Gastrocnemius medialis (tissue), 4 donors: ENCODE measurements at regions not wholly inside any gene's neighbourhood (a gene's known extent, or its start where the extent isn't known, plus 50 kb on each side); places are given as distances from the start of the nearest gene placed in this dataset.

Experiments
- ATAC-seq, 2 donors: fragments of 150-250 bp; one replicate each; pipeline ENCODE4 v1.9.1; 2016
- DNase-seq, 2 donors: peaks; one replicate each; pipeline ENCODE4 v3.0.0-alpha.2; 2019
- H3K27ac ChIP-seq, 4 donors: fragments of 200-600 bp; sonication (generic); 1 replicate in 1 of 4; 2 replicates in 3 of 4; pipeline ENCODE4 v1.5.1; 2016 to 2018; ENCODE audit warnings: mild to moderate bottlenecking in 2 of 4, moderate library complexity in 1 of 4
- H3K27me3 ChIP-seq, 3 donors: fragments of 200-600 bp; sonication (generic) in 2 of 3; 1 replicate in 1 of 3; 2 replicates in 2 of 3; pipeline versions ENCODE4 v1.5.1 to v1.6.0; 2016 to 2019; ENCODE audit warnings: mild to moderate bottlenecking in 1 of 3, moderate library complexity in 1 of 3
- H3K36me3 ChIP-seq, 2 donors: fragments of 200-600 bp; sonication (generic) in 1 of 2; one replicate each; pipeline ENCODE4 v1.5.1; 2017 to 2018
- H3K4me1 ChIP-seq, 2 donors: fragments of 200-600 bp; sonication (generic) in 1 of 2; one replicate each; pipeline ENCODE4 v1.5.1; 2016 to 2017; ENCODE audit warnings: mild to moderate bottlenecking in 2 of 2
- H3K4me3 ChIP-seq, 4 donors: fragments of 200-600 bp; sonication (generic) in 3 of 4; 1 replicate in 1 of 4; 2 replicates in 3 of 4; pipeline ENCODE4 v1.5.1; 2016 to 2019; ENCODE audit warnings: mild to moderate bottlenecking in 2 of 4
- H3K9me3 ChIP-seq, 3 donors: fragments of 200-600 bp; sonication (generic) in 2 of 3; 1 replicate in 1 of 3; 2 replicates in 2 of 3; pipeline ENCODE4 v1.5.1; 2016 to 2019
- POLR2A ChIP-seq, 2 donors: fragments of 450-650 bp; IDR thresholded peaks; one replicate each; pipeline ENCODE4 v1.6.1; 2017; ENCODE audit warnings: antibody characterized with exemption in 2 of 2, mild to moderate bottlenecking in 2 of 2, moderate library complexity in 2 of 2
- in situ Hi-C, 4 donors: fragments of 200-750 bp; cut with MboI; loops; one replicate each; pipeline versions ENCODE4 v1.15.0 to v1.8.0; 2017; ENCODE audit warnings: low sequenced_read_pairs in 4 of 4
- intact Hi-C: fragments of 100-400 bp; cut with DNase I; formaldehyde crosslinking; loops from one replicate; pipeline ENCODE4 v1.15.1; 2023; ENCODE audit warnings: low total_unique reads
- TF ChIP-seq, protein P1 (sequence below), 5 experiments: fragments of 450-650 bp in 3 of 5; fragments of 200-600 bp in 2 of 5; sonication (generic) in 2 of 5; IDR thresholded peaks in 4 of 5; conservative IDR thresholded peaks in 1 of 5; 1 replicate in 4 of 5; 2 replicates in 1 of 5; pipeline ENCODE4 v1.5.1; 2016 to 2019; ENCODE audit warnings: antibody characterized with exemption in 5 of 5, mild to moderate bottlenecking in 3 of 5, moderate library complexity in 3 of 5

GRCh38 chr3:31466866-31467265 lies 65.9 kb upstream of the STT3B start:
- no peaks in the 10 kb centered on the region for H3K9me3 ChIP-seq
- ATAC-seq (no peak), DNase-seq (no peak)
- no peaks in the 10 kb centered on the region for H3K36me3 ChIP-seq
- TF ChIP-seq POLR2A (IDR thresholded peaks at IDR 0.05): no peak
- TF ChIP-seq, protein P1, sequence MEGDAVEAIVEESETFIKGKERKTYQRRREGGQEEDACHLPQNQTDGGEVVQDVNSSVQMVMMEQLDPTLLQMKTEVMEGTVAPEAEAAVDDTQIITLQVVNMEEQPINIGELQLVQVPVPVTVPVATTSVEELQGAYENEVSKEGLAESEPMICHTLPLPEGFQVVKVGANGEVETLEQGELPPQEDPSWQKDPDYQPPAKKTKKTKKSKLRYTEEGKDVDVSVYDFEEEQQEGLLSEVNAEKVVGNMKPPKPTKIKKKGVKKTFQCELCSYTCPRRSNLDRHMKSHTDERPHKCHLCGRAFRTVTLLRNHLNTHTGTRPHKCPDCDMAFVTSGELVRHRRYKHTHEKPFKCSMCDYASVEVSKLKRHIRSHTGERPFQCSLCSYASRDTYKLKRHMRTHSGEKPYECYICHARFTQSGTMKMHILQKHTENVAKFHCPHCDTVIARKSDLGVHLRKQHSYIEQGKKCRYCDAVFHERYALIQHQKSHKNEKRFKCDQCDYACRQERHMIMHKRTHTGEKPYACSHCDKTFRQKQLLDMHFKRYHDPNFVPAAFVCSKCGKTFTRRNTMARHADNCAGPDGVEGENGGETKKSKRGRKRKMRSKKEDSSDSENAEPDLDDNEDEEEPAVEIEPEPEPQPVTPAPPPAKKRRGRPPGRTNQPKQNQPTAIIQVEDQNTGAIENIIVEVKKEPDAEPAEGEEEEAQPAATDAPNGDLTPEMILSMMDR (IDR thresholded peaks at IDR 0.05 in 4 of 5, conservative IDR thresholded peaks at IDR 0.05 in 1 of 5): no peak
- H3K4me3 ChIP-seq: no peak overlapping the region
- H3K4me1 ChIP-seq: no peaks in the 10 kb centered on the region
- no peaks in the 10 kb centered on the region for H3K27me3 ChIP-seq
- intact Hi-C loops (no loop called here), in situ Hi-C loops (no loop called here)
- no peak overlapping the region for H3K27ac ChIP-seq

- in situ Hi-C loops: no loop called here
- ATAC-seq (no peak), DNase-seq (no peak)
Observed at GRCh38 chr3:31468433-31468832, 64.3 kb upstream of the STT3B start.

DNA sequence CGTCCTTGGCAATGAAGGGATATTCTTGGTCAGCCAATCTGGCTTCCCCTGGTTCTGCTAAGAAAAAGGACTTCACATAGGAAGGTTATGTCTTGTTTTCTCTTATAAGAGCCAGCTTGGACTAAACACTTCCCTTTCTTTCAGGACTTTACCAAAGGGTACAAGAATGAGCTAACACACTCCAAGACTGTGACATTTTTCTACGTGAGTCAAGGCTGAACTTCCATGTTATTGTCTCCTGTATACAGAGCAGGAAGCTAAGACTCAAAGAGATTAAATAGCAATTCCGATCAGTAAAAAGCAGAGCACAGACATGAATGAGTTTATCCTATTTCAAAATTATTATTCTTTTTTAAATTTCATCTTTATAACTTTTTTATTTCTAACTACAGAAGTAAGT lies 63.3 kb upstream of the STT3B start:
- Histone ChIP-seq H3K27ac (no peak overlapping the region), H3K36me3 (no peaks in the 10 kb centered on the region), H3K27me3 (no peaks in the 10 kb centered on the region), H3K4me3 (no peak overlapping the region), H3K4me1 (no peaks in the 10 kb centered on the region), H3K9me3 (no peaks in the 10 kb centered on the region)
- no peak for TF ChIP-seq POLR2A (IDR thresholded peaks at IDR 0.05)
- in situ Hi-C loops (no loop called here), intact Hi-C loops (no loop called here)
- ATAC-seq: no peak
- DNase-seq: no peak

More at GRCh38 chr3:31468433-31468832, 64.3 kb upstream of the STT3B start:
- Histone ChIP-seq H3K36me3 (no peaks in the 10 kb centered on the region), H3K27ac (no peak overlapping the region), H3K4me3 (no peak overlapping the region), H3K9me3 (no peaks in the 10 kb centered on the region), H3K27me3 (no peaks in the 10 kb centered on the region), H3K4me1 (no peaks in the 10 kb centered on the region)
- intact Hi-C loops: no loop called here
- TF ChIP-seq, protein P1 (IDR thresholded peaks at IDR 0.05 in 4 of 5, conservative IDR thresholded peaks at IDR 0.05 in 1 of 5): no peak
- TF ChIP-seq POLR2A (IDR thresholded peaks at IDR 0.05): no peak

DNA sequence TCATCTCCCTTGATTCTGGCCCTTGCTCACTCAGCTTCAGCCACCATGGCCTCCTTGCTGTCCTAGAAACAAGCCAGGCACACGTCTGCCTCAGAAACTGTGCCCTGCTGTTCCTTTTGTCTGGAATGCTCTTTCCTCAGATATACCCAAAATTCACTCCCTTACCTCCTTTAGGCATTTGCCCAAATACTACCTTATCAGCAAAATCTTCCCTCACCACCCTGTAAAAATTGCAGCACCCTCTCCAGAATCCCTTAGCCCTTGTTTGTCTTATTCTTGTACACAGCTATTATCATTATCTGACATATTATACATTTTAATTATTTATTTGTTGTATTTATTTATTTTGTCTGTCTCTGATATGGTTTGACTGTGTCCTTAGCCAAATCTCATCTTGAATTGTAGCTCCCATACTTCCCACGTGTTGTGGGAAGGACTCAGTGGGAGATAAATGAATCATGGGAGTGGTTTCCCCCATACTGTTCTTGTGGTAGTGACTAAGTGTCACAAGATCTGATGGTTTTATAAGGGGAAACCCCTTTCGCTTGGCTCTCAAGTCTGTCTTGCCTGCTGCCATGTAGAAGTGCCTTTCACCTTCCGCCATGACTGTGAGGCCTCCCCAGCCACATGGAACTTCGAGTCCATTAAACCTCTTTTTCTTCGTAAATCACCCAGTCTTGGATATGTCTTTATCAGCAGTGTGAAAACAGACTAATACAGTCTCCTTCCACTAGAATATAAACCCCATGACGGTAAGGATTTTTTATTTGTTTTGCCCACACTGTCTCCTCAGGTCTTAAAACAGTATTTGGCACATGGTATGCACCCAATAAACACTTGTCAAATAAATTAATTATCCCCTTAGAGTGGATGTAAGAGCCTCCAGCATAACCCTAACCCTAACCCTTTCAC lies 60.0 kb upstream of the STT3B start:
- Histone ChIP-seq H3K27ac (no peak overlapping the region), H3K9me3 (no peaks in the 10 kb centered on the region), H3K27me3 (no peaks in the 10 kb centered on the region), H3K4me1 (no peaks in the 10 kb centered on the region), H3K4me3 (no peak overlapping the region), H3K36me3 (no peaks in the 10 kb centered on the region)
- in situ Hi-C loops (no loop called here), intact Hi-C loops (no loop called here)
- ATAC-seq (no peak), DNase-seq (no peak)
- TF ChIP-seq, protein P1 (IDR thresholded peaks at IDR 0.05 in 4 of 5, conservative IDR thresholded peaks at IDR 0.05 in 1 of 5): no peak
- TF ChIP-seq POLR2A (IDR thresholded peaks at IDR 0.05): no peak

DNA sequence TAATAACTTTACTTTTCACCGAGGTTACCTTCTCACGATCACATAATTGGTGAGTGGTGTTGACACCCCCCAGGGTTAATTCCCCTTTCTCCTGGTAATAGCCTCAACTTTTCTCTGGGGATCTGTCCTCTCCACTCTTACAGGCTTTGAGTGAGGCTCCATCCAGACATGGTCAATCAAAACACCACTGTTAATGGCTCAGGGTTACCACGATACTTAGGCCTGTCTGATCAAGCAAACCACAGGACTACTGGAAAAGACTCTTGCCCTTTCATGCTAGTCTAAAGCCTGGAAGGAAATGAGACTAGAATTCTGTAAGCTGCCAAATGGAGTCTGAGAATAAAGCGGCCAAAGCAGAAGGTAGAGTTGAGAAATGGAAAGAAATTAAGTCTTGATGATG lies 56.5 kb upstream of the STT3B start:
- Histone ChIP-seq H3K27me3 (no peaks in the 10 kb centered on the region), H3K9me3 (no peaks in the 10 kb centered on the region), H3K4me1 (no peaks in the 10 kb centered on the region), H3K36me3 (no peaks in the 10 kb centered on the region), H3K4me3 (no peak overlapping the region), H3K27ac (no peak overlapping the region)
- TF ChIP-seq, protein P1 (IDR thresholded peaks at IDR 0.05 in 4 of 5, conservative IDR thresholded peaks at IDR 0.05 in 1 of 5): no peak
- TF ChIP-seq POLR2A (IDR thresholded peaks at IDR 0.05): no peak
- ATAC-seq (no peak), DNase-seq (no peak)
- intact Hi-C loops (no loop called here), in situ Hi-C loops (no loop called here)
